PC-3 (cell line): ENCODE measurements at regions not wholly inside any gene's neighbourhood (a gene's known extent, or its start where the extent isn't known, plus 50 kb on each side); places are given as distances from the start of the nearest gene placed in this dataset.

Experiments used
- ATAC-seq: fragments of 200-7000 bp; cut with Tn5 transposase; 2 replicates; pipeline ENCODE4 v1.9.1; 2020; ENCODE audit warnings: mild to moderate bottlenecking, moderate library complexity
- BruUV-seq: library from RNA; stranded (reverse); fragments of 400-500 nt; replicated peaks from 2 replicates; lab custom pipeline; 2021; lab: Mats Ljungman, UMichigan
- CTCF ChIA-PET: fragments of 300-600 bp; sonication (Branson Sonifier 250); formaldehyde crosslinking; loops from one replicate; lab custom pipeline; 2022; ENCODE audit warnings: antibody characterized with exemption; lab: Charles Lee
- POLR2A ChIA-PET: fragments of 300-600 bp; sonication (Branson Sonifier 250); formaldehyde crosslinking; loops from one replicate; lab custom pipeline; 2022; ENCODE audit warnings: antibody characterized with exemption; ENCODE audit not compliant: unreplicated experiment; lab: Charles Lee
- DNase-seq: peaks from one replicate; pipeline ENCODE4 v3.0.0-alpha.2; 2015
- H2AFZ ChIP-seq: fragments of 300-600 bp; sonication (generic); 2 replicates; pipeline ENCODE4 v1.6.0; 2016; ENCODE audit warnings: antibody characterized with exemption, low read length
- H3F3A ChIP-seq: fragments of 300-600 bp; sonication (generic); one replicate; pipeline ENCODE4 v1.6.0; 2017; ENCODE audit warnings: antibody characterized with exemption, low read length, control low read depth, mild to moderate bottlenecking; ENCODE audit not compliant: unreplicated experiment
- H3K27ac ChIP-seq: fragments of 300-600 bp; sonication (generic); 2 replicates; pipeline ENCODE4 v1.5.1; 2016; ENCODE audit warnings: mild to moderate bottlenecking, low read length
- H3K27me3 ChIP-seq: fragments of 300-600 bp; sonication (generic); 2 replicates; pipeline ENCODE4 v1.6.1; 2016; ENCODE audit warnings: low read length, mixed read lengths
- H3K36me3 ChIP-seq: fragments of 300-600 bp; sonication (generic); 2 replicates; pipeline ENCODE4 v1.6.1; 2016; ENCODE audit warnings: low read depth, mixed run types, low read length, mixed read lengths
- H3K4me1 ChIP-seq: fragments of 300-600 bp; sonication (generic); 2 replicates; pipeline ENCODE4 v1.5.1; 2016; ENCODE audit warnings: low read length; ENCODE audit not compliant: insufficient read depth
- H3K4me2 ChIP-seq: fragments of 300-600 bp; sonication (generic); 2 replicates; pipeline ENCODE4 v1.6.0; 2016; ENCODE audit warnings: low read length
- H3K4me3 ChIP-seq: fragments of 300-600 bp; sonication (generic); 2 replicates; pipeline ENCODE4 v1.5.1; 2016; ENCODE audit warnings: mild to moderate bottlenecking, low read length, mixed read lengths
- H3K79me2 ChIP-seq: fragments of 300-600 bp; sonication (generic); 2 replicates; pipeline ENCODE4 v1.6.1; 2017; ENCODE audit warnings: low read length, mixed read lengths
- H3K9ac ChIP-seq: fragments of 300-600 bp; sonication (generic); 2 replicates; pipeline ENCODE4 v1.6.0; 2016; ENCODE audit warnings: mild to moderate bottlenecking, low read length
- H3K9me2 ChIP-seq: fragments of 300-600 bp; sonication (generic); replicated peaks from 2 replicates; pipeline ENCODE4 v1.6.1; 2016; ENCODE audit warnings: mixed run types, low read length, mixed read lengths
- H3K9me3 ChIP-seq: fragments of 300-600 bp; sonication (generic); 2 replicates; pipeline ENCODE4 v1.6.1; 2016; ENCODE audit warnings: low read length, mixed read lengths
- H4K20me1 ChIP-seq: fragments of 300-600 bp; sonication (generic); 2 replicates; pipeline ENCODE4 v1.6.1; 2016; ENCODE audit warnings: low read length, mixed read lengths
- EZH2 ChIP-seq: fragments of 300-600 bp; sonication (generic); IDR thresholded peaks from one replicate; pipeline ENCODE4 v1.6.1; 2017; ENCODE audit warnings: antibody characterized with exemption, mild to moderate bottlenecking, low read length; ENCODE audit not compliant: unreplicated experiment
- EZH2phosphoT487 ChIP-seq: fragments of 300-600 bp; sonication (generic); IDR thresholded peaks from 2 replicates; pipeline ENCODE4 v1.6.1; 2018; ENCODE audit warnings: mild to moderate bottlenecking, antibody characterized with exemption, low read length, borderline replicate concordance
- intact Hi-C: fragments of 100-400 bp; cut with micrococcal nuclease; formaldehyde crosslinking; loops from 2 replicates; pipeline ENCODE4 v1.9.0; 2023
- TF ChIP-seq, protein P1 (sequence below): fragments of 300-600 bp; sonication (generic); conservative IDR thresholded peaks from 2 replicates; pipeline ENCODE4 v1.5.1; 2017; ENCODE audit warnings: antibody characterized with exemption, low read depth, mild to moderate bottlenecking, low read length

DNA sequence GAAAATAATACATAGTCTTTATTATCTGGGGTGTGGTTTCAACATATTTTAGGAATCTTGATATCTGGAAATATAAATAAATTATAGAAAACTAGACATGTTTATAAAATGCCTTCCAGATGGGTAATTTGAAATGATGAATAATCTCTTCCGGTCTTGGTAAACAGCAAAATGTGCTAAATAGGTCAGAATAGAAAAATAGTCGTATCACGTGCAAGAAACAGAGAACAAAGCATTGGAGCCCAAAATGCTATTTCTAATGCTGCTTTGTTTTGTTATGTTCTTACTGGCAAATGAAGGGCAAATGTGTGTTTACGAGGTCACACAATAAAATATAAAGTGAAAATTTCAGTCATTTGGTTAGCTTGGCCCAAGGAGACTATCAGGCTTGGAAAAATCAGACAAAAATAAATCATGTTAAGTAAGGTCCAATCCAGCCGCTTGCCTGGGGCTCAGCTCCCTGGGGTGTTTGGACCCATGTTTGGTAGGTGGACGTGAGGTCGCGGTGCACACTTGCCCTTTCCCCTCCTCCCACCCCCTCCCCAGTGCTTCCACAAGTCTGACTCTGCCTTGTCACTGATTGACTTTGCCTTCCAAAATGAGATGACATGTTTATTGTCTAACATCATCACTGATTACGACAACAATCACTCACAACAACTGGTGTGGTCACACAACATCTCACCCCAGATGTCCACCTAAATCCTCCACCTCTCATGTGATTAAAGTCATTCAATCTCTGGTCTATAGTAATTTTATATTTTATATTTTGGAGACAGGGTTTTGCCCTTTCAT is 56.0 kb downstream of the RIN2 start:
- no peak for ATAC-seq
- no peaks in the 10 kb centered on the region for H3K9me3 ChIP-seq
- H3K36me3 ChIP-seq = no peaks in the 10 kb centered on the region
- no peak overlapping the region for H3K4me2 ChIP-seq
- no peaks in the 10 kb centered on the region for H3K79me2 ChIP-seq
- no peak overlapping the region for H3K4me3 ChIP-seq
- H3K27me3 ChIP-seq = no peaks in the 10 kb centered on the region
- TF ChIP-seq EZH2 (no peak), EZH2phosphoT487 (no peak)
- TF ChIP-seq, protein P1, sequence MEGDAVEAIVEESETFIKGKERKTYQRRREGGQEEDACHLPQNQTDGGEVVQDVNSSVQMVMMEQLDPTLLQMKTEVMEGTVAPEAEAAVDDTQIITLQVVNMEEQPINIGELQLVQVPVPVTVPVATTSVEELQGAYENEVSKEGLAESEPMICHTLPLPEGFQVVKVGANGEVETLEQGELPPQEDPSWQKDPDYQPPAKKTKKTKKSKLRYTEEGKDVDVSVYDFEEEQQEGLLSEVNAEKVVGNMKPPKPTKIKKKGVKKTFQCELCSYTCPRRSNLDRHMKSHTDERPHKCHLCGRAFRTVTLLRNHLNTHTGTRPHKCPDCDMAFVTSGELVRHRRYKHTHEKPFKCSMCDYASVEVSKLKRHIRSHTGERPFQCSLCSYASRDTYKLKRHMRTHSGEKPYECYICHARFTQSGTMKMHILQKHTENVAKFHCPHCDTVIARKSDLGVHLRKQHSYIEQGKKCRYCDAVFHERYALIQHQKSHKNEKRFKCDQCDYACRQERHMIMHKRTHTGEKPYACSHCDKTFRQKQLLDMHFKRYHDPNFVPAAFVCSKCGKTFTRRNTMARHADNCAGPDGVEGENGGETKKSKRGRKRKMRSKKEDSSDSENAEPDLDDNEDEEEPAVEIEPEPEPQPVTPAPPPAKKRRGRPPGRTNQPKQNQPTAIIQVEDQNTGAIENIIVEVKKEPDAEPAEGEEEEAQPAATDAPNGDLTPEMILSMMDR = no peak
- no peak overlapping the region for H2AFZ ChIP-seq
- H3K27ac ChIP-seq = peak overlapping the region; percentile 98
- no TSS peak for BruUV-seq
- ChIA-PET CTCF (no interaction called here), POLR2A (no interaction called here)
- H3K9me2 ChIP-seq = no peaks in the 10 kb centered on the region
- H3K4me1 ChIP-seq = peaks cover 50% of the 10 kb centered on the region
- peak overlapping the region; percentile 94 for H3K9ac ChIP-seq
- no peak for DNase-seq
- H3F3A ChIP-seq = peaks cover 10% of the 10 kb centered on the region
- no peaks in the 10 kb centered on the region for H4K20me1 ChIP-seq
- intact Hi-C loops = no loop called here

DNA sequence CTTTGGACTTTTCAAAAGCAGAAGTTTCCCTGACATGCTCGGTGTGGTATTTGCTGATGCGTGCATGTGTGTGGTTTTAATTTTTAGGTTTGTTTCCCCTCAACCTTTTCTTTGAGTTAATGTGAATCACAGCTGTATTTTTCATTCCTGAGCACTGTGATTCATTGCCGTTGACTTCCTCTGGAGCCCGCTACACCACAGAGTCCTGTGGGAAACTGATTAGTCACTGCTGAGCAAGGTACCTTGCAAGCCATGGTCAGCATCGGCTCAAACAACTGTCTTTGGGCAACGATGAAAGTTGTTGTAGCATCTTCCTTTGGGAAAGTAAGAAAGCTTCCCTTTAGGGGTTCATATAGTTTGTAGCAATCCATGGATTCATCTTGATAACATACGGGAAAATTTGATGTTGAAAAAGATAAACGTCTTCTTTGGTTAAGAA is 57.5 kb downstream of the RIN2 start:
- H3K4me2 ChIP-seq = peak overlapping the region; percentile 63
- peaks cover 10% of the 10 kb centered on the region for H3F3A ChIP-seq
- TF ChIP-seq EZH2phosphoT487 (no peak), EZH2 (no peak)
- TF ChIP-seq, protein P1 = no peak
- no peaks in the 10 kb centered on the region for H3K9me2 ChIP-seq
- BruUV-seq = no TSS peak
- ChIA-PET CTCF (interaction anchor here (0.6 kb wide), 1 partner anchor 12 kb away, joined by 3 read pairs; no protein-coding TSS in a partner anchor), POLR2A (interaction anchor here (0.6 to 1.0 kb wide), 2 partner anchors 58 to 1885 kb away, joined by 3 to 6 read pairs; partner anchors contain the start of gene RIN2)
- H3K9me3 ChIP-seq = no peaks in the 10 kb centered on the region
- no peaks in the 10 kb centered on the region for H3K27me3 ChIP-seq
- intact Hi-C loops = loop anchor here (1.0 to 5.0 kb wide), 5 partner anchors 31 to 178 kb away; no protein-coding TSS in a partner anchor
- no peak overlapping the region for H3K4me3 ChIP-seq
- peak overlapping the region; percentile 98 for H3K27ac ChIP-seq
- H3K4me1 ChIP-seq = peaks cover 50% of the 10 kb centered on the region
- H2AFZ ChIP-seq = no peak overlapping the region
- no peaks in the 10 kb centered on the region for H4K20me1 ChIP-seq
- H3K36me3 ChIP-seq = no peaks in the 10 kb centered on the region
- ATAC-seq (peak; percentile 88), DNase-seq (peak; percentile 99)
- H3K9ac ChIP-seq = peak overlapping the region; percentile 94
- H3K79me2 ChIP-seq = no peaks in the 10 kb centered on the region
